ENCODE measurements at regions not wholly inside any gene's neighbourhood (a gene's known extent, or its start where the extent isn't known, plus 50 kb on each side); places are given as distances from the start of the nearest gene placed in this dataset.

DNA sequence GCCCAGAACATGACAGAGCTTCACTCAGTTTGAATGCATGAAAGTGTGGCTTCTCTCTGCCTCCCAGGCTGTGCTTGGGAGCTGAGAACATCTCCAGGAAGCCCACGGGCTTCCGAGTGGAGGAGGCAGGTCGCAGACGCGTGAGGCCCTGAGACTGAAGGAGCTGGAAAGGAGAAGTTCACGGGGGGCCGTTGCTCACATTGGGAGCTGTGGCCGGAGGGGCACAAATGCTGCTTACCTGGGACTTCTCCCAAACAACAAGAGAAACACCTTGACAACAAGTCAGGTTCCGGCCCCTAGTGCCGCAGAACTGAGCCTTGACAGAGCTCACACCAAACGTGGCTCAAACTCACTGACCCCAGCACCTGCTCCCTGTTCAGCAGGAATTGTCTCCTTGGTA lies 207.0 kb downstream of the BRD1 start:
- no peak for DNase-seq

DNA sequence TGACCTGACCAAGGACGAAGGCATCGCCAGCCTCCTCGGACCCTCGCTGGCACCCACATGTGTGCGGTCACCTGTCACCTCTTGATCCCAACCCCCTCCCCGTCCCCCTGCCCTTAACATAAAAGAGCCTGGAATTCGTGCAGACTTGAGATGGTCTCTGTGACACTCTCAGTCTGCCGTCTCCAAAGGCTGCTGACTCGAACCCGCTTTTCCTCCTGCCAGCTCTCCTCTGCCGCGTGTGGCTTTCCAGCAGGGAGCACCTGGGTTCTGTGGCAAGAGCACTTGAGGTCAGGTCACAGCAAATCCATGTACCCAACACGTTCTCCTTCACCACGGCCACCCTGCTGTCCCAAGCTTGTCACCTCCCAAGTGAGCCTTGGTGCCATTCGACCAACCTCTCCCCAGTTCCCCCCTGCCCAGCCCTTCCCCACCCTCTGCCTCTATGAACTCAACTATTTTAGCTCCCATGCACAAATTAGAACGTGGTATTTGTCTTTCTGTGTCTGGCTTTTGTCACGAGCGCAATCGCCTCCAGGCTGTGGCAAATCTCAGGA lies 207.6 kb downstream of the BRD1 start:
- no peak for DNase-seq

DNA sequence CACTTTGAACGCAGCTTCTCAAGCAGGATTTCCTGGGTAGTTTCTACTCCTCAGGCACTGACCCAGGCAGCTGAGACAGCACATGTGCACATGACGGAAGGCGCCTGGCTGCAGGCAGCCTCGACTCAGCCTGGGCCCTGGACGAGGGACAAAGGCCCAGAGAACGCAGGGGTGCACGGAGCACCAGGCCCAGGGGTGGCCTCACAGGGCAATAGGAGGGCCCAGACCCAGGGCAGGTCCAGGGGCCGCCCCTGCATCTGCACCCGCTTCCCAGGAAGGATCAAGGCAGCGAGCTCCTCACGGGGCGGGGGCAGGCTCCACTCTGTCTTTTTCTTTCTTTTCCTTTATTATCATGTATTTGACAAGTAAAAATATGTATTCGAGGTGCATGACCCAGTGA lies 208.4 kb downstream of the BRD1 start:
- DNase-seq = no peak

DNA sequence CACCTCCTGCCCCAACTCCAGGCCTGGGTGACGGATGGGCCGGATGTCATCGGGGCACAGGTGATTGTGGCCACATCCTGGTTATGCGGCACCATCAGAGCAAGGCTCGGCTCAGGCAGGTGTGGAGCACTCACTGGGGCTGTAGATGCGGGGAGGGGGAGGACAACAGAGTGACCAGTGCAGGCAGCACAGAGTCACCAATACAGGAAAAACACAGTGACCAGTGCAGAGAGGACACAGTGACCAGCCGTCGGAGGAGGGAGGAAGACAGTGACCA lies 209.1 kb downstream of the BRD1 start:
- DNase-seq = no peak

DNA sequence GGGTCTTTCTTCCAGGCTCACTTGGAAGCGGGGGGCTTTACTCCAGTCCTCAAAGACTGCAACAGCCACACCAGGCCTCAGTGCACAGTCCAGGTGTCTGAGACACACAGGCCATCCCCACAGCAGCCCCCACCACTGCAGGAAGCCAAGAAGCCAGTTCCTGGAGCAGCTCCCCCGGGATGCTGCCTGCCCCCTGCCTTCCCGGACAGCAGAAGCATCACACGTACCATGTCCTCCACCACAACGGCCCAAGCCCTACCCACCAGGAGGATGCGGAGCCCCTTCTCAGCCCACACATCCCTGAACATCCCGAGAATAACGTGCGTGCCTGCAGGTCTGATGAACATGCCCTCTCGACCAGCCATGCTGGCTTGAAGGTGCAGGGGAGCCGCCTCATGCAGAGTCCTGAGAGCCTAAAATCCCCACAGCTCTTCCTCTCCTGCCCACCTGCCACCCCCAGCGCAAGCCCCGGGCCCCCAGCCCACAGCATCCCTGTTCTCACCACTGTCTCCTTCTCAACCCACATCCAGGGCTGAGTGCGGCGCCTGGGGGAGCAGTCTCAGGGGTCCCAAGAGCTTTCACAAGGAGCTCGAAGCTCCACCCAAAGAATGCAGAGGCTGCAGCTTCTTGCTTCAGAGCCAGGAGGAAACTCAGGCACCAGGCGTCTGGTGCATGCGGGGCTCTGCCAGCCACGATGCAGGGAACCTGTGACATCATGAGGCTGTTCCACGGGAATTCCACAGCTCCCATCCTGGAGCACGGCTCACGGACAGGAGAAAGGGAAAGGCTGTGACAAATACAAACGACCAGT lies 209.6 kb downstream of the BRD1 start:
- no peak for DNase-seq

DNA sequence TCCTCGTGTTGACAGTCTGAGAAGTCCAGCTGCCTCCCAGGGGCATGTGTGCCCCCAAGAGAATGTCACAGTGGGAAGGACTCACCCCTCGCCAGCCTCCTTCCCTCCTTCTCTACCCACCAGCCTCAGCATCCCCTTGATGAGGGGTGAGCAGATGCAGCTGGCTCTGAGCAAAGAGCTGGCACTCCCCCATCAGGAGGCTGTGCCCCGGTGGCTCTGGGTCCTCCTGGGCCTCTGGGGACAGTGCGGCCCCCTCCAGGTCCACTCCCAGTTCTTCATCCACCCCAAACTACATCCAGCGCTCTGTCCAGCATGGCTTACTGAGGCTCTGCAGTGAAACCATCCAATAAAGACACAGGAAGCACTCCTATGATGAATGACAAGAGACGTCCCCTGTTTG lies 210.4 kb downstream of the BRD1 start:
- no peak for DNase-seq

GRCh38 chr22:49616356-49617231 lies 211.1 kb downstream of the BRD1 start:
- no peak for DNase-seq

- no peak for DNase-seq
Observed at GRCh38 chr22:49614966-49615965, 212.4 kb downstream of the BRD1 start.

- DNase-seq = no peak
Observed at GRCh38 chr22:49613511-49614270, 214.0 kb downstream of the BRD1 start.

DNA sequence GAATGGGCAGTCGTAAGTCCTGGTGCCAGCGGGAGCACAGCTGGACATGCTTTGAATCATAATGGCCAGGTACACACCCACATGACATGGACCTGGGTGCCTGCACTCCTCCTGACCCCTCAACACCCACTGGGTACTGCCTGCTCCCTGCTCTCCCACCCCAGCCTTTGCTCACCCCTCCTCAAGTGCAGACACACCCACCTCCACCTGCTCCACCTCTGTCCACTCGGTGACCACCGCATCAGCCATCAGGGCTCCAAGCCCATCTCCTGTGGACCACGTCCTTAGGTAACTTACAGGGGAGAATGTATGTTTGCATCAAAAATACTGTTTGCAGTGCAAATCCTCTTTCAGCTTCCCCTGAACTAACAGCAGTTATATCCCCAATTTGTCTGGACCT lies 214.6 kb downstream of the BRD1 start:
- DNase-seq = no peak

DNA sequence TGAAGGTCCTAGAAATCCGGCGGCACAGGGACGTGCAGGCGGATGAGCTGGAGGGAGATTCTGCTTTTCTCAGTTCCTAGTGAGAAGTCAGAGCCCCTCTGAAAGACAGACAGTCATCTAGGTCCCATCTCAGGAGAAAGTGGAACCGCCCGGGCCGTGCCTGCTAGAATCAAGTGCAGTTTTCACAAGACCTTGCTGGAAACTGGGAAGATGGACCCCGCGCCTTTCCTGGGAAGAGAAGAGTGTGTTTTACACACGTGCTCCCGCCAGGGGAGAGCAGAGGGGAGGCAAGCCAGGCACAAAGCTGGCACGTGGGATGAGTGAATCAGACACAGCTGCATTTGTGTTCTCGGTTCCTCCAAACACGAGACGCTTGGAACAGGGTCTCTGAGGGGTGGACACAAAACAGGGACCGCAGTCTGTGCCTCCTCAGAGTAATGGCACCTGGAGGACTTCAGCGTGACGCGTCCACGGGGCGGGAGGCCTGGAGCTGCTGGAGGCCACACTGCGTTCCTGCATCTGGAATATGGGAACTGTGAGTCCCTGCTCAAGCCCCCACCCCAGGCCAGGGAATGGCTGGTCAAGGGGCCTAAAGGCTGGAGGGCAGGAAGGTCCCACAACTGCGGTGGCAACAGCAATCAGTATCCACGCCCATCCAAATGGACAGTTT lies 218.3 kb downstream of the BRD1 start:
- no peak for DNase-seq

GRCh38 chr22:49608660-49609059 lies 219.0 kb downstream of the BRD1 start:
- no peak for DNase-seq

GRCh38 chr22:49608228-49608627 lies 219.4 kb downstream of the BRD1 start:
- no peak for DNase-seq

- DNase-seq = no peak
Observed at GRCh38 chr22:49607821-49608220, 219.9 kb downstream of the BRD1 start.

DNA sequence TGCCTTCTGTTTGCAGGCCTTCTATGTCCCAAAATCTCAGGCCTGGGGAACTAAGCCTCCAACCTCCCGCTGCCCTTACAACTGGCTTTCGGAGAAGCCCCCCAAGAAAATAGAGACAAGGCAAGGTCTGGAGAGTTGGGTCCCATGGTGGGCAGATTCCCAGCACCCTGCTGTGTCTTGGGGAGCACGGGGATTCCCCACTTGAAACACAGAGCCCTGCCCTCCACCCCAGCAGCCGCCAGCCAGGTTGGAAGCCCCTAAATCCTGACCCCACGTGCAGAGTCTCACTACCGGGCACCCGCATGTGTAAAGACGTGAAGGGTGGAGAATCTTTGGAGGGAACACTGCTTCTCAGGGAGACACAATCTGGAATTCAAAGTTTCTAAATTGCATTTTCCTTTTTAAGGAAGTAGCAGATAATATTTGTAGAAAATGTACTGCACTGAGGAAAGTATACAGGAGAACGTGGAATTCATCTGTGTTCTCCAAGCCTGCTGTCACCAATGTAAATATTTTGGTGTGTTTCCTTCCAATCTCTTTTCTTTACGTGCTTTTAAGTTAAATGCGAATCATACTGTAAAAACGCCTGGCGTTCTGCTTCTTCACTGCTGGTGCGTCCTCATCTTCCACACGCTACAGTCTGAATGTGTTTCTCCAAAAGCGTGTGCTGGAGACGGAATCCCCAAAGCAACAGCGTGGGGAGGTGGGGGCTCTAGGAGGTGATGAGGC lies 220.9 kb downstream of the BRD1 start:
- no peak for DNase-seq

DNA sequence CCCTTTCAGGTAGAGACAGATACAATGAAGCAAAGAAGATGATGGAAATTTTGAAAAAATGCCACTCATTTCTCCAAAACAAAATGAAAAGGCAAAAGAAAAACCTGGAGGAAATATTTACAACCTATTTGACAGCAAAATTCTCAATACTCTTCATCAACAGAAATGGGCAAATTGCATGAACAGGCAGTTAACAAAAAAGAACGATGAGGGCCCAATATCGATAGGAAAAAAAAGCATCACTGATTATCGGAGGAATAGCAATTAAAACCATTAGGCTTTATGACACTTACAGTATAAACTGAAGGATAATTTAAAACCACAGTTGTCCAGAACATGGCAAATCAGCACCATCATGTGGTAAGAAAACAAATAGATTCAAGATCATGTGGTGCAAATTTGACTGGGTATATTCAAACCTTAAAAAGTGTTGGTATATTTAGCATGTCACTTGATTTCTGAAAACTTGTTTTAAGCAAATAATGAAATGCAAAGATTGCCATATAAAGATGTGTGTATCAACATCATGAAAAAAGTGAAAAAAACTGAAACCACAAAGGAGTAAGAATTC lies 222.9 kb downstream of the BRD1 start:
- DNase-seq = no peak

DNA sequence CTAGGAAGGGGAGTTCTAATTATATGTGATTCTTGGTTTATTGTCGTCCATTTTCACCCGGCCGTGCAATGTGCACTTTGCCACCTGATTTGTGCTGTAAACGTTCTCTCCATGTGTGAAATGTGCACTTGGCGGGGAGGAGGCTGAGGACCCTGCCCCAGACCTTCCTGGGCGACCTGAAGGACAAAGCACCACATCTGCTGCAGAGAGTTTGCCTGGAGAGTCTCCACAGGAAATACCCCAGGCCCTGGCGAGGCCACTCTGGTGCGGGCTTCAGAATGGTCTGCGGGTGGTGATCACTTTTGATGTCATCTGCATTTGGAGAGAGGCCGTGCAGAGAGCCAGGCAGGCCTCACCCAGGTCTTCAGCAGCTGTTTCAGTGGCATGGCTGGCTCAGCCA lies 224.7 kb downstream of the BRD1 start:
- DNase-seq = no peak

GRCh38 chr22:49602481-49602880 lies 225.2 kb downstream of the BRD1 start:
- DNase-seq = no peak

GRCh38 chr22:49601614-49602321 lies 225.9 kb downstream of the BRD1 start:
- no peak for DNase-seq

All from bone marrow (tissue), 2 donors.